GM21717 (cell line): ENCODE measurements at regions not wholly inside any gene's neighbourhood (a gene's known extent, or its start where the extent isn't known, plus 50 kb on each side); places are given as distances from the start of the nearest gene placed in this dataset.

Experiments
- ATAC-seq: cut with Tn5 transposase; IDR thresholded peaks from one replicate; pipeline ENCODE4 v1.9.1; 2021; ENCODE audit warnings: mild to moderate bottlenecking, moderate library complexity; ENCODE audit not compliant: unreplicated experiment

- no peak for ATAC-seq
Observed at GRCh38 chr7:136665878-136666509, 202.5 kb upstream of the CHRM2 start.

DNA sequence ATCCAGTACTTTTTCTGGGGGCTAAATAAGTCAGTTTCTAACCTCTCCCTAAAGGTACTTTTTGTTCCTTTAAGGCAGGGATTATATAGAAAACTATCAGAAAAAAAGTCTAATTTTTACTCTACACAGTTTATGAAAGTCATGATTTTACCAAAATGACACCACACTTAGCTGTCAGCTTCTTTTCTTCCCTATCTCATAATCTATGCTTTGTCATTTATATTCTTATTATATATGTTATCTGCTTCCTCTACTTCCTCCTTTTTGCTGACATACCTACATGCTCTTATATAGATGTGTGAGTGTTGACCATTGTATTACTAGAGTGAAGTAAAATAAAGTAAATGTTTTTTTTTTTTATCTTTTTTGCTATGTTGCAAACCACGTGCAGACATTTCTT, 203.9 kb upstream of the CHRM2 start:
- ATAC-seq, result no peak

DNA sequence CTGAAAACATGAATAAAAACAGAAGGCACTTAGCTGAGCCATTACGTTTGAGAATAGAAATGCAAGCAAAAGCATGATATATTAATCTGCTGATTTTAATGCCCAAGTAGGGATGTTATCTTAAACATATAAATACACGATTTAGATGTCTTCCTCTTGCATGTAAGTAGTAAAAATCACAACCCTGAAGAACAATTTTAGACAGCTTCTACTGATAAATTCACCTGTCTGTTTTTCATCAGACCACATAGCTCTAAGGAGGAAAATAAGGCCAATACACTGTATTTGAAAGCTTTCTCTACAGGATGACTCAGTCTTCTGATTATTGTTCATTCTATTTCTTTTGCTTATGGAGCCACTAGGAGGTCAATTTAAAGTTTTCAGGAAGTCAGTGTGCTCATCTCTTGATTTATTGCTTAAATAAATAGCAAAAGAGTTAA, 210.9 kb upstream of the CHRM2 start:
- no peak for ATAC-seq

DNA sequence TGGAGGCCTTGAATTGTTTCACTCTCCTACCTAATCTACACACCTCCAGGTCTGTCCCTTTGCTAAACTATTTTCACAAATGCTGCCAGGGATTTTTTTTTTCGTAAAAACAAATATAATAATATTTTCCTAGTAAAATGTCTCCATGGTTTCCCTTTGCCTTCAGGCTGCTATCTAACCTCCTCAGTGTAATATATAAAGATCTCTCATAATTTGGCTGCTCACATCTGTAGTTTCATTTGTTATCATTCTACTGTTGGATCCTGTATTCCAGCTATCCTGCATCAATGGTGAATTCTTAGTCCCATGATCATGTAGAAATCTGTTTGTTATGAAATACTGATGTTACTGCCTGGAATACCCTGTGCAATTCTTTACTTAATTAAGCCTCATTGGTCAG, 211.9 kb upstream of the CHRM2 start:
- no peak for ATAC-seq

DNA sequence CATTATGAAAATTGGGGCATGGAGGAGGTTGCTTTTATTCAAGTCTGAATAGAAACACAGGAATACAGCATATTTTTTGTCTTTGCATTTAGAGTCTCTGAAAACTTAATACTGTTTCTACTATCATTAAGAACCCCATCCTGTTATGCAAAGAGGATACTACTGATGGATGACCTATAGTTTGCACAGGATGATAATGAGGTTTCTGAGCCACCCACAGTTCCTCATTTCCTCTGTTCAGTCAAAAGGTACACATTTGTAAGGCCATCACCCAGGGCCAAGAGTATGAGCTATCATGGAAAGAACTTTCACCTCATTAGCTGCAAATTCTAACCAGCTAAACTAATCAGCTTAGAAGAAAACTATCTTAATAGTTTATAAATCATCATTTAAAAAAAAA, 213.0 kb upstream of the CHRM2 start:
- ATAC-seq, result no peak

GRCh38 chr7:136654406-136654805, 214.0 kb upstream of the CHRM2 start:
- no peak for ATAC-seq

- no peak for ATAC-seq
Observed at GRCh38 chr7:136652635-136653370, 215.6 kb upstream of the CHRM2 start.

GRCh38 chr7:136640977-136641376, 227.5 kb upstream of the CHRM2 start:
- no peak for ATAC-seq

DNA sequence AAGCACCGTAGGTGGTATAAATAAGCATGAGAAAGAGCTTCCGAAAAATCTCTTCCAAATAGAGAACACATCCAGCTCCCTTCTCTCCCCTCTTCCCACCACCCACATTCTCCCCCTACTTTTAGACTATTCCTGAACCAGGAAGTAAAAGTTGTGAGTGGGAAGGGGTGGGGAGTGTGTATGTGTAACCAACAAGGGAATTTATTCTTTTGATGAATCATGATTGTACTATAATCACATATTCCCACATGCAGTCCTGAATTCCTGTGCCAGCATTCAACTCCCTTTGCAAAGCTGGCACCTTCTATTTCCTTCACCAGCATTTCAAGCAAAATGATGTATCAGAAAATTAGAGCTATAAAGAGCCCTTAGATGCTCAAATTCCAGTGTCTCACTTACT, 230.6 kb upstream of the CHRM2 start:
- no peak for ATAC-seq

- ATAC-seq, result no peak
Observed at GRCh38 chr7:136635751-136636150, 232.7 kb upstream of the CHRM2 start.

- ATAC-seq, result no peak
Observed at GRCh38 chr7:136618818-136619217, 249.6 kb upstream of the CHRM2 start.

GRCh38 chr7:136617176-136617575, 251.3 kb upstream of the CHRM2 start:
- ATAC-seq, result no peak

- no peak for ATAC-seq
Observed at GRCh38 chr7:136605532-136606329, 262.7 kb upstream of the CHRM2 start.

- no peak for ATAC-seq
Observed at GRCh38 chr7:136601772-136602171, 266.7 kb upstream of the CHRM2 start.

- ATAC-seq, result no peak
Observed at GRCh38 chr7:136600475-136600874, 268.0 kb upstream of the CHRM2 start.

- ATAC-seq, result no peak
Observed at GRCh38 chr7:136594739-136595144, 273.7 kb upstream of the CHRM2 start.

DNA sequence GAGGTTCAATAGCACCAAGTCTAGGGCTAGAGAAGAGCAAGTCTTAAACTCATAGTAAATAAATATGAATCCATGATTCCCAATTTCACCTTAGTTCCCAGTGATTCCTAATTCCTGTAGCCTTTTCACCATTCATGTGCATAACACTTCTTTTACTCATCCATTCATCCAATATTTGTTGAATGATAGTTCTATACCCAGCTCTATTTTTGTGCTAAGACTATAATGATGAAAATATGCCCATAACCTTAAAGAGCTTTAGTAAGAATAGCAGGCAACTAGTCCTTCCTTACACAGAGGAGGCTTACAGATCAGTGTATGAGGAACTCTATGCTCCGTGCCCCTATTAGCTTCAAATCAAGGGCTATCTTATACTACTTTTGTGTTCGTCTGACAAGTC, 280.2 kb upstream of the CHRM2 start:
- ATAC-seq, result no peak

GRCh38 chr7:136585954-136586670, 282.3 kb upstream of the CHRM2 start:
- ATAC-seq, result no peak

DNA sequence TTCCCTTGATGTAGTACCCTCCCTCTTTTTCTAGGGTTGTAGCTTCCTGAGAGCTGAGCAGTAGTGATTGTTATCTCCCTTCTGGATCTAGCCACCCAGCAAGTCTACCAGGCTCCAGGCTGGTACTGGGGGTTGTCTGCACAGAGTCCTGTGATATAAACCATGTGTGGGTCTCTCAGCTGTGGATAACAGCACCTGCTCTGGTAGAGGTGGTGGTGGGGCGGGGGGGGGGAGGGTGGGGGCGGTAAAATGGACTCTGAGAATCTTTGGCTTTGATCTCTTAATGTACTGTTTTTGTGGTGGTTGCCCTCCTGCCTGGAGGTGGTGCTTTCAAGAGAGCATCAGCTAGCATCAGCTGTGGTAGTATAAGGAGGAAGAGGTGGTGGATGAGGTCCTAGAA, 302.0 kb upstream of the CHRM2 start:
- ATAC-seq, result no peak

DNA sequence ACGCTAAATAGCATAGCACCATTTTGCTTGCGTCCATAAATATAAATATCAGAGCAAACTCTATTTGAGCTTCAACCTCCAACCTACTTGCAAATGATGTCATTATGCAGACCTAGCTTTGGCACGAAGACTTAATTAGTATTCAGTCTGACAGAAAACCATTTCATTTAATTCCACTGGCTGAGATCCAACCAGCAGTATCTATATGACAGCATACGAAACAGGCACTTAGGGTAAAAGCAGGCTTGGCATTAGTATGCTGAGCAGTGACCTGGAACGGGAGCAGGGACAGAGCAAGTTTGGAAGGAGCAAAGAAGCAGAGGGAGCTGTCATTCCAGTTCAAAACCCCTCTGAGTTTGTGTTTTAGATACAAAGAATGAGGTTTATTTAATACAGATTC, 312.5 kb upstream of the CHRM2 start:
- ATAC-seq, result no peak

GRCh38 chr7:136551618-136552017, 316.8 kb upstream of the CHRM2 start:
- ATAC-seq, result no peak
